ENCODE measurements at regions not wholly inside any gene's neighbourhood (a gene's known extent, or its start where the extent isn't known, plus 50 kb on each side); places are given as distances from the start of the nearest gene placed in this dataset.

DNA sequence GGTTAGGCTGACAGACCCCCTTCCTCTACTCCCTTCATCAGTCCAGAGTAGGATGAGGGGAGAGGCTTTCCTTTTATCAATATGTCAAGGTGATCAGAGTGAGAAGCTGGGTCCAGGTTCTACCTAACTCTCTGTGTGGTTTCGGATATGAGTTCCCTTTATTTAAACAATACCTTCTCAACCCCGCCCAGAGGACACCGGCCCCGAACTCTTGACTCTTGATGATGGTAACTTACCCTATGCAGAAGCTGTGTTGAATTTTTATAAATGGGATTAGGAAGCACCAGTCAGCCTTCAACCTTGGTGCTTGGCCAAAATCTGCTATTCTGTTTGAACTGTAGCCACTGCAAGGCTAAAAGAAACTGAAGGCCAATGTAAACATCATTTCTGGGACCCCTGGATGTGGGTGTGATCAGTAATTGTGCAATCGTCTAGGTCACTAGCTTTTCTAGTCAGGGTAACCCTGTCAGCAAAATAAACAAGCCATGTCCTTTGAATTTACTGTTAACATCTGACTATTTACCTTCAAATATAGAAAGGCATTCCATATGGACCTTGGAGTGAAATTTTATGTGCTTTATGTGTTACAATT, 398.3 kb downstream of the SEC16B start:
- 68 to 77% methylated on average over 5 of the region's 5 CpGs for WGBS, 2 donors
- DNase-seq, result no peak

DNA sequence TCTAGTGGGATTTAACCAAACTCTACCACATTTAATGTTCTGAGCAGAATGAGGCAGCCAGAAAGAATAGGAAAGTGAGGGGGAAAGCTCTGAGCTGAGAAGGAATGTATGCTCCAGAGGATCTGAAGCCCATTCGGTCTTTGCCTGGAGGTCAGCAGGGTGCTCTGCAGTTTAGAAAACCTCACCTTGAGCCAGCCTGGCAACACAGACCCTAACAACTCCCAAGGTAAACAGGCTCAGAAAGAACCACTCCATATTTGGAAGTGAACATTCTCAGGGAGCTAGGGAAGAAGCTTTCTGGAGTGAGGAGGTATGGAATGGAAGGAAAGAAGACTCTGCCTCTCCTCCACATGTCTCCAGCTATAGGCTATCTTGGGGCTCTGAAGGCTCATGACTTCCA, 398.8 kb downstream of the SEC16B start:
- 53 to 73% methylated on average over 1 of the region's 1 CpG for WGBS, 2 donors
- Histone ChIP-seq H3K4me1 (no peaks in the 10 kb centered on the region), H3K27ac (no peak overlapping the region), H3K27me3 (no peaks in the 10 kb centered on the region), H3K9me3 (no peaks in the 10 kb centered on the region), H3K4me3 (no peak overlapping the region), H3K36me3 (no peaks in the 10 kb centered on the region)
- DNase-seq, result no peak
- intact Hi-C loops (cut with DNase I), result no loop called here
- TF ChIP-seq, protein P1, sequence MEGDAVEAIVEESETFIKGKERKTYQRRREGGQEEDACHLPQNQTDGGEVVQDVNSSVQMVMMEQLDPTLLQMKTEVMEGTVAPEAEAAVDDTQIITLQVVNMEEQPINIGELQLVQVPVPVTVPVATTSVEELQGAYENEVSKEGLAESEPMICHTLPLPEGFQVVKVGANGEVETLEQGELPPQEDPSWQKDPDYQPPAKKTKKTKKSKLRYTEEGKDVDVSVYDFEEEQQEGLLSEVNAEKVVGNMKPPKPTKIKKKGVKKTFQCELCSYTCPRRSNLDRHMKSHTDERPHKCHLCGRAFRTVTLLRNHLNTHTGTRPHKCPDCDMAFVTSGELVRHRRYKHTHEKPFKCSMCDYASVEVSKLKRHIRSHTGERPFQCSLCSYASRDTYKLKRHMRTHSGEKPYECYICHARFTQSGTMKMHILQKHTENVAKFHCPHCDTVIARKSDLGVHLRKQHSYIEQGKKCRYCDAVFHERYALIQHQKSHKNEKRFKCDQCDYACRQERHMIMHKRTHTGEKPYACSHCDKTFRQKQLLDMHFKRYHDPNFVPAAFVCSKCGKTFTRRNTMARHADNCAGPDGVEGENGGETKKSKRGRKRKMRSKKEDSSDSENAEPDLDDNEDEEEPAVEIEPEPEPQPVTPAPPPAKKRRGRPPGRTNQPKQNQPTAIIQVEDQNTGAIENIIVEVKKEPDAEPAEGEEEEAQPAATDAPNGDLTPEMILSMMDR (IDR thresholded peaks at IDR 0.05), result no peak
- TF ChIP-seq EP300 (IDR thresholded peaks at IDR 0.05) (no peak), POLR2A (IDR thresholded peaks at IDR 0.05) (no peak), POLR2AphosphoS5 (IDR thresholded peaks at IDR 0.05) (no peak)

More for the DNA sequence above, 398.3 kb downstream of the SEC16B start:
- no peak for TF ChIP-seq POLR2A (IDR thresholded peaks at IDR 0.05)
- no peak for TF ChIP-seq POLR2AphosphoS5 (IDR thresholded peaks at IDR 0.05)
- no peak for TF ChIP-seq EP300 (IDR thresholded peaks at IDR 0.05)
- TF ChIP-seq, protein P1 (IDR thresholded peaks at IDR 0.05), result no peak
- intact Hi-C loops (cut with DNase I), result no loop called here
- Histone ChIP-seq H3K27me3 (no peaks in the 10 kb centered on the region), H3K27ac (no peak overlapping the region), H3K36me3 (no peaks in the 10 kb centered on the region), H3K4me3 (no peak overlapping the region), H3K9me3 (no peaks in the 10 kb centered on the region), H3K4me1 (no peaks in the 10 kb centered on the region)

DNA sequence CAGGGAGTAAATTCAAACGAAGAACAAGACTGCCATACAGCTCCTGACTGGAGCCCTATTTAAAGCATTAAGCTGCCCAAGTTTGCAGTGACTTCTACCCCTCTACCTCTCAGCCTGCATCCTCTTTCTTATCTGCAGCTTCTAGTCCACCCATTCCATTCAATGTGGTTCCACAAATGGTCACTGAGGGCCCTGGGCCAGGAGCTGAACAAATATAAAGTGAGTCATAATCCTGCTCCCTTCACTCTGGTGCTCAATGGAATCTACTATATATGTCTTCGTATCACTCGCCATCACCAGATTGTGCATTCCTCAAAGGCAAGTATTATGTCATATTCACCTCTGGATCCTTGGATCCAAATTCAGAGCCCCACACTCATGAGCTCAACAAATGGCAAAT, 398.7 kb downstream of the BRINP2 start:
- Histone ChIP-seq H3K9me3 (no peaks in the 10 kb centered on the region), H3K27ac (no peak overlapping the region), H3K36me3 (no peaks in the 10 kb centered on the region), H3K4me3 (no peak overlapping the region), H3K4me1 (no peaks in the 10 kb centered on the region), H3K27me3 (no peaks in the 10 kb centered on the region)
- intact Hi-C loops (cut with DNase I), result no loop called here
- 90% methylated on average over 3 of the region's 3 CpGs for WGBS, 2 donors
- no peak for TF ChIP-seq EP300 (IDR thresholded peaks at IDR 0.05)
- no peak for TF ChIP-seq POLR2A (IDR thresholded peaks at IDR 0.05)
- TF ChIP-seq, protein P1 (IDR thresholded peaks at IDR 0.05), result no peak
- TF ChIP-seq POLR2AphosphoS5 (IDR thresholded peaks at IDR 0.05), result no peak
- no peak for DNase-seq

DNA sequence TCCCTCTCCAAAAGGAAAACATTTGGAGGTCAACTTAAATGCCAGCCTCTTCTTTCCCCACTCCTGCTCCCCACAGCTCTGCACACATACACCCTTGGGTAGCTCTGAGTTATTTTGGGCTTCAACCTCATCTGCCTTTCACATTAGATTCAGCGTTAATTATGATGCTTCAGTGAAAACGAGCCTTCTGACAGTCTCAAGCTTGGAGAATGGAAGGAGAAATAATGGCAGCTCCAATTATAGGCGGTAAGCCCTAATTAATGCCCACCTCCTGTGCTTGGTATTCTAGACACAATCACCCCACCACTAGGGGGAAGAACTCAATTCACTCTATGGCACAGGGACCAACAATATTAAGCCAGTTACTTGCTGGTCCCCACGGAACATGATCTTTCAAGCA, 397.9 kb downstream of the BRINP2 start:
- H3K27me3 ChIP-seq, result no peaks in the 10 kb centered on the region
- 82 to 87% methylated on average over 4 of the region's 4 CpGs for WGBS, 2 donors
- H3K4me1 ChIP-seq, result no peaks in the 10 kb centered on the region
- DNase-seq, result no peak
- H3K36me3 ChIP-seq, result no peaks in the 10 kb centered on the region
- H3K27ac ChIP-seq, result no peak overlapping the region
- intact Hi-C loops (cut with DNase I), result no loop called here
- no peaks in the 10 kb centered on the region for H3K9me3 ChIP-seq
- TF ChIP-seq, protein P1 (IDR thresholded peaks at IDR 0.05), result no peak
- TF ChIP-seq POLR2A (IDR thresholded peaks at IDR 0.05), result no peak
- TF ChIP-seq EP300 (IDR thresholded peaks at IDR 0.05), result no peak
- TF ChIP-seq POLR2AphosphoS5 (IDR thresholded peaks at IDR 0.05), result no peak
- no peak overlapping the region for H3K4me3 ChIP-seq

DNA sequence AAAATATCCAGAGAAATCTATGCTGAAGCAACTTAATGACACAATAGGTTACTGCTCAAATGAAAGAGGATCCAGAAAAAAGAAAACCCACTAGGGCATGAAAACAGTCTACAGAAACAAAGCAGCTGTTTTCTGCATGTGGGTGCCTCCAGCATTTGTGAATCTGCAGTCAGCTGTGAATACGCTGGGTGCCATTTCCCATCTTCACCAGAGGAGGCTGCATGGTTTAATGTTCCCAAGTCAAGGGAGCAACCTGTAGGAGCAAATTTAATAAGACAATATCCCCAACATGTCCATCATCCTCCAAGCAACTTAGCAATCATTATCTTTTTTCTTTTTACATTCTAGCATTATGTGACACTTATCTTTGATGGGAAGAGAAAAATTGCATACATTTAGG, 396.6 kb downstream of the BRINP2 start:
- Histone ChIP-seq H3K9me3 (no peaks in the 10 kb centered on the region), H3K27me3 (no peaks in the 10 kb centered on the region), H3K36me3 (no peaks in the 10 kb centered on the region), H3K4me1 (no peaks in the 10 kb centered on the region), H3K27ac (no peak overlapping the region), H3K4me3 (no peak overlapping the region)
- WGBS, 2 donors, result 78 to 82% methylated on average over 1 of the region's 1 CpG
- intact Hi-C loops (cut with DNase I), result no loop called here
- no peak for DNase-seq
- no peak for TF ChIP-seq POLR2AphosphoS5 (IDR thresholded peaks at IDR 0.05)
- TF ChIP-seq POLR2A (IDR thresholded peaks at IDR 0.05), result no peak
- TF ChIP-seq EP300 (IDR thresholded peaks at IDR 0.05), result no peak
- TF ChIP-seq, protein P1 (IDR thresholded peaks at IDR 0.05), result no peak
